ENCODE measurements at regions not wholly inside any gene's neighbourhood (a gene's known extent, or its start where the extent isn't known, plus 50 kb on each side); places are given as distances from the start of the nearest gene placed in this dataset.

- DNase-seq (ENCODE audit: low read depth), result no peak
These were observed 169.4 kb downstream of the FOXL1 start for GRCh38 chr16:86747761-86748160.

- DNase-seq (ENCODE audit: low read depth), result no peak
These were observed 170.3 kb downstream of the FOXL1 start for GRCh38 chr16:86748652-86749051.

- peak; percentile 85 for DNase-seq (ENCODE audit: low read depth)
These were observed 173.0 kb downstream of the FOXL1 start for GRCh38 chr16:86751076-86752030.

GRCh38 chr16:86752582-86753175 is 174.3 kb downstream of the FOXL1 start:
- no peak for DNase-seq (ENCODE audit: low read depth)

GRCh38 chr16:86753399-86753798 is 175.1 kb downstream of the FOXL1 start:
- DNase-seq (ENCODE audit: low read depth), result no peak

- DNase-seq (ENCODE audit: low read depth), result no peak
These were observed 177.2 kb downstream of the FOXL1 start for GRCh38 chr16:86755571-86756006.

- DNase-seq (ENCODE audit: low read depth), result no peak
These were observed 178.7 kb downstream of the FOXL1 start for GRCh38 chr16:86756882-86757703.

- no peak for DNase-seq (ENCODE audit: low read depth)
These were observed 179.3 kb downstream of the FOXL1 start for GRCh38 chr16:86757704-86758040.

GRCh38 chr16:86758932-86759331 is 180.6 kb downstream of the FOXL1 start:
- DNase-seq (ENCODE audit: low read depth), result no peak

- peak; percentile 52 for DNase-seq (ENCODE audit: low read depth)
These were observed 183.0 kb downstream of the FOXL1 start for GRCh38 chr16:86761111-86762031.

GRCh38 chr16:86762095-86762494 is 183.7 kb downstream of the FOXL1 start:
- DNase-seq (ENCODE audit: low read depth), result no peak

GRCh38 chr16:86763819-86764218 is 185.5 kb downstream of the FOXL1 start:
- no peak for DNase-seq (ENCODE audit: low read depth)

GRCh38 chr16:86764551-86764950 is 186.2 kb downstream of the FOXL1 start:
- no peak for DNase-seq (ENCODE audit: low read depth)

GRCh38 chr16:86765389-86766026 is 187.2 kb downstream of the FOXL1 start:
- no peak for DNase-seq (ENCODE audit: low read depth)

GRCh38 chr16:86766700-86767099 is 188.4 kb downstream of the FOXL1 start:
- no peak for DNase-seq (ENCODE audit: low read depth)

GRCh38 chr16:86768228-86768791 is 190.0 kb downstream of the FOXL1 start:
- no peak for DNase-seq (ENCODE audit: low read depth)

GRCh38 chr16:86768999-86769398 is 190.7 kb downstream of the FOXL1 start:
- DNase-seq (ENCODE audit: low read depth), result no peak

- no peak for DNase-seq (ENCODE audit: low read depth)
These were observed 193.4 kb downstream of the FOXL1 start for GRCh38 chr16:86771506-86772460.

- DNase-seq (ENCODE audit: low read depth), result no peak
These were observed 194.5 kb downstream of the FOXL1 start for GRCh38 chr16:86772671-86773353.
